ENCODE measurements at regions not wholly inside any gene's neighbourhood (a gene's known extent, or its start where the extent isn't known, plus 50 kb on each side); places are given as distances from the start of the nearest gene placed in this dataset.

DNA sequence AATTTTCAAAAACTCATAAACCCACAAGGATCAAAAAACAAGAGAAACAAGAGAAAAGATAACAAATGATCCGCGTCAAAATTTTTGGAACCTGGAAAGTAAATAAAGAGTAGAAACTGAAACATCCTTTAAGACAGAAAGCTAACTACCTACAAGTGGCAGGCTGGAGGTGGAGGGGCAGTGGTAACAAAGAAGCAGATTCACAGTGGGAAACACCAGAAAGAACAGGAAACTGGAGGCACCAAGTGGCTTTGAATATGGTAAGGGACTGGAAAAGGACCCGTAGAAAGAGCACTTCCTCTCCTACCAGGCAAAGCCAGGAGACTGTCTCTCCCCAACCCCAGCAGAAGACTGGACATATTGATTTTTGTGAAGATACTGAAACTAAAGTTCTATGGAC is 100.6 kb upstream of the TARS1 start:
- DNase-seq (ENCODE audit: low read depth) = no peak
- TF ChIP-seq, protein P1, sequence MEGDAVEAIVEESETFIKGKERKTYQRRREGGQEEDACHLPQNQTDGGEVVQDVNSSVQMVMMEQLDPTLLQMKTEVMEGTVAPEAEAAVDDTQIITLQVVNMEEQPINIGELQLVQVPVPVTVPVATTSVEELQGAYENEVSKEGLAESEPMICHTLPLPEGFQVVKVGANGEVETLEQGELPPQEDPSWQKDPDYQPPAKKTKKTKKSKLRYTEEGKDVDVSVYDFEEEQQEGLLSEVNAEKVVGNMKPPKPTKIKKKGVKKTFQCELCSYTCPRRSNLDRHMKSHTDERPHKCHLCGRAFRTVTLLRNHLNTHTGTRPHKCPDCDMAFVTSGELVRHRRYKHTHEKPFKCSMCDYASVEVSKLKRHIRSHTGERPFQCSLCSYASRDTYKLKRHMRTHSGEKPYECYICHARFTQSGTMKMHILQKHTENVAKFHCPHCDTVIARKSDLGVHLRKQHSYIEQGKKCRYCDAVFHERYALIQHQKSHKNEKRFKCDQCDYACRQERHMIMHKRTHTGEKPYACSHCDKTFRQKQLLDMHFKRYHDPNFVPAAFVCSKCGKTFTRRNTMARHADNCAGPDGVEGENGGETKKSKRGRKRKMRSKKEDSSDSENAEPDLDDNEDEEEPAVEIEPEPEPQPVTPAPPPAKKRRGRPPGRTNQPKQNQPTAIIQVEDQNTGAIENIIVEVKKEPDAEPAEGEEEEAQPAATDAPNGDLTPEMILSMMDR (conservative IDR thresholded peaks at IDR 0.05; ENCODE audit: low read depth, low read length) = no peak
- no peak overlapping the region for H3K4me3 ChIP-seq (ENCODE audit: low read depth, low read length)

DNA sequence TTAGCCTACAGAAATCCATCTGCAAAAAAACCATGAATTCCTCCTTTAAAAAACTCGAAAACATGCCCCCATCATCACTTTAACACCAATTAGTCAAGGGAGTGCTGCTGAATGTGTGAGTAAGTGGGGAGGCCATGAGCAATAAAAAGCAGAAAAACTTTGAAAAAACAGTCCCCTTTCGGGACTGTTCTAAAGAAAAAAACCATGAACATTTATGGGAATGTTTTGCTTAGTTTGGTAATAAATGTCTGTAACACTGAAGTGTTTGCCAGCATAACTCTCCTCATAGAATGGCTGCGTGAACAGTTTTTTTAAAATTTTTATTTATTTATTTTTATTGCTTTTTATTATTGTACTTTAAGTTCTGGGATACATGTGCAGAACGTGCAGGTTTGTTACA is 99.4 kb upstream of the TARS1 start:
- H3K4me3 ChIP-seq (ENCODE audit: low read depth, low read length) = no peak overlapping the region
- no peak for DNase-seq (ENCODE audit: low read depth)
- TF ChIP-seq, protein P1 (conservative IDR thresholded peaks at IDR 0.05; ENCODE audit: low read depth, low read length) = no peak

DNA sequence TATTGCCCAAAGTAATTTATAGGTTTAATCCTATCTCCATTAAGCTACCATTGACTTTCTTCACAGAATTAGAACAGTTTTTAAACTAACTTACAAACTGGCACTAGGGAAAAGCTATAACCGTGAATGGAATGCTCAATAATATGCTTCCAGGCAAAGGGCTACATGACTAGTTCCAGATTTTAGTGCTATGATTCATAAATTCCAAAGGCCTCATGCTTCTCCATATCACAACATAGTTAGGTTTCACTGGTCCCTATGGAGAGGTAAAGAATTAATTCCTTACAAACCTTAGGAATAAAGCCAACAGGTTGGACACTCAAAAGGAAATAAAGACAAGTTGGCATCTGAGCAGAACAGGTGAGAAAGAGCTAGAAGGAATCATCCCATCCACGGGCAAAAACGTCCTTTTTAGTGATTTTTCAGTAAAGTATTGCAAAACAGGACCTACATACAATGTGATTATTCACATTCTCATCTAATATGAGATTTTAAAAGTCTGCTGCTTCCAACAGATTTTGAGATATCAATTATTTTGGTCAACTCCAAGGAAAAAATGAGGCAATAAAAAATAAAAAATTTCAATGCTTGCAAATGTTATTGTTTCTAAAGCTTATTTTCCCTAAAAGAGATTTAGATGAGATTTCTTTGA is 97.0 kb upstream of the TARS1 start:
- H3K4me3 ChIP-seq (ENCODE audit: low read depth, low read length) = no peak overlapping the region
- TF ChIP-seq, protein P1 (conservative IDR thresholded peaks at IDR 0.05; ENCODE audit: low read depth, low read length) = no peak
- peak; percentile 91 for DNase-seq (ENCODE audit: low read depth)

DNA sequence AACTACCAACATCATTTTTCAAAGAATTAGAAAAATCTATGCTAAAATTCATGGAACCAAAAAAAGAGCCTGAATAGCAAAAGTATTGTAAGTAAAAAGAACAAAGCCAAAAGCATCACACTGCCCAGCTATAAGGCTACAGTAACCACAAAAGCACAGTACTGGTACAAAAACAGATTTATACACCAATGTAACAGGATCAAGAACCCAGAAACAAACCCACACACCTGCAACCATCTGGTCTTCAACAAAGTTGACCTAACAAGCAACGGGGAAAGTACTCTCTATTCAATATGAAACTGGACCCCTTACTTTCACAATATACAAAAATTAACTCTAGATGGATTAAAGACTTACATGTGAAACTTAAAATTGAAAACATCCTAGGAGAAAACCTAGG is 94.2 kb upstream of the TARS1 start:
- H3K4me3 ChIP-seq (ENCODE audit: low read depth, low read length) = no peak overlapping the region
- TF ChIP-seq, protein P1 (conservative IDR thresholded peaks at IDR 0.05; ENCODE audit: low read depth, low read length) = no peak
- DNase-seq (ENCODE audit: low read depth) = no peak

DNA sequence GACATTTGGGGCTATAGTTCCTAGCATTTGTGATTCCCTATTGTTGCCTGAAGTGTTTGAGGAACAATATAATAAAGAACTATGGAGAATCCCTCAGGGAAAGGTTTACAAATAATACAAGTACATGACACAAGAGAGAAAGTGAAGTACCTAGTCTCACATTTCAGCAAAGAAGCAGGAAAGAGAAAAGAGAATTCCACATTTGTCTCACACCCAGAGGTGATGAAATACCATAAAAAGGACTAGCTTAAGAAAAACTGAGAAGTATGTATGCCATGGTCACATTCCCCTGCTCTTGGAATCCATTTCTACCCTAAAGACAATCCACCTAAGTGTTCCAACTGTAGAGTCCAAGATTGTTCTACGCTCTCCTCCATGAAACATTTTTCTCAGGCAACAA is 79.0 kb upstream of the TARS1 start:
- TF ChIP-seq, protein P1 (conservative IDR thresholded peaks at IDR 0.05; ENCODE audit: low read depth, low read length) = no peak
- DNase-seq (ENCODE audit: low read depth) = peak; percentile 50
- no peak overlapping the region for H3K4me3 ChIP-seq (ENCODE audit: low read depth, low read length)

DNA sequence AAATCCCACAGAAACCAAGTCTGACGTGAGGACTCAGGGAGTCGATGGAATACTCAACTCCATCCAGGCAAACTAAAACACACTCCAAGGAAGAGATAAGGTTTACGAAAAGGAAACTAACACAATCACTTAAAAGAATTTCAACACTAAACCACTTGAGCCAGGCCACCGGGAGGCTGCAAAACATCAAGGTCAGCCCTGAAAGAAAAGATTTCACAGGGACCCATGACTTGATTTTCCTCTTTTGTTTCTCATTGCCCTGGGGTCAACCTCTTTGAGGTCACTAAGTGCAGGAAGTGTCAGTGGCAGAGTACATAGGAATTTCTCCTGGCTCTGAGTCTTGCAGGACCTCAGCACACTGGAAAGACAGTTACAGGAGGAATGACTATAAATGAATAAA is 77.8 kb upstream of the TARS1 start:
- TF ChIP-seq, protein P1 (conservative IDR thresholded peaks at IDR 0.05; ENCODE audit: low read depth, low read length) = no peak
- peak; percentile 55 for DNase-seq (ENCODE audit: low read depth)
- H3K4me3 ChIP-seq (ENCODE audit: low read depth, low read length) = no peak overlapping the region

DNA sequence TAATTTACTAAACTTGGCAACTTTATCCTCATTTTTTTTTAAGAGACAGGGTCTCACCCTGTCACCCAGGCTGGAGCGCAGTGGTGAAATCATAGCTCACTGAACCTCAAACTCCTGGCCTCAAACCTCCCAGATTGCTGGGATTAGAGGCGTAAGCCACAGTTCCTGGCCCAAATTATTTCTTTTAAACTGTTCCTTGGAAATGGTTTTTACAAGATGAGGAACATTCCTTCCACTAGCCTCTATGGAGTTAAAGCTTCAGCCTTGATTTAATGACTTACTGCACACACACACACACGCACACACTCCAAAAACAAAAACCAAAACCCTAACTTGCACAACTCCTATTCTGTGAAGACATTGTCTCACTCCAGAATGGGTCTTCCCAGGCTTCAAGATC is 77.2 kb upstream of the TARS1 start:
- TF ChIP-seq, protein P1 (conservative IDR thresholded peaks at IDR 0.05; ENCODE audit: low read depth, low read length) = no peak
- no peak overlapping the region for H3K4me3 ChIP-seq (ENCODE audit: low read depth, low read length)
- DNase-seq (ENCODE audit: low read depth) = peak; percentile 12

Data from choroid plexus epithelial cell (primary cell).